AG08395 (cell line): ENCODE measurements at regions not wholly inside any gene's neighbourhood (a gene's known extent, or its start where the extent isn't known, plus 50 kb on each side); places are given as distances from the start of the nearest gene placed in this dataset.
"Not testable (repeated sequence)": the region's sequence is repeated elsewhere in the genome, so short reads cannot be mapped to it uniquely, and the experiment has no call there.

ENCODE experiments used
- DNase-seq: peaks from one replicate; pipeline ENCODE4 v3.0.0; 2012; ENCODE audit warnings: mixed read lengths, low spot score

GRCh38 chr9:135358552-135358940 lies 121.0 kb upstream of the PPP1R26 start:
- DNase-seq, result no peak

DNA sequence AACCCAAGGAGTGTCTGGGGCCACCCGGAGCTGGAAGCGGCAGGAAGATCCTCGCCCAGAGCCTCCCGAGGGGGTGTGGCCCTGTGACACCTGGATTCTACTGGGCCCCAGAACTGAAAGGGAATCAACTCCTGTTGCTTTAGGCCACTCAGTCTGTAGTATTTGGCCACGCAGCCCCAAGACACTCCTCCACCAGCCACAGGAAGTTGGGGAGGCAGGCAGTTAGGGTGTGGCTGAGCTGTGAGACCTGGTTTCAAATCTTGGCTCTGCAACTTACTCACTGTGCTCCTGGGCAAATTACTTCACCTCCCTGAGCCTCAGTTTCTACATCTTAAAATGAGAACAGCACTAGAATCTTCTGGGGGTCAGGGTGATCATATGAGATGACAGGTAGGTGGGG lies 119.8 kb upstream of the PPP1R26 start:
- DNase-seq, result no peak

GRCh38 chr9:135360617-135361016 lies 119.0 kb upstream of the PPP1R26 start:
- no peak for DNase-seq

- DNase-seq, result not testable (repeated sequence)
Observed at GRCh38 chr9:135361668-135362067, 117.9 kb upstream of the PPP1R26 start.

DNA sequence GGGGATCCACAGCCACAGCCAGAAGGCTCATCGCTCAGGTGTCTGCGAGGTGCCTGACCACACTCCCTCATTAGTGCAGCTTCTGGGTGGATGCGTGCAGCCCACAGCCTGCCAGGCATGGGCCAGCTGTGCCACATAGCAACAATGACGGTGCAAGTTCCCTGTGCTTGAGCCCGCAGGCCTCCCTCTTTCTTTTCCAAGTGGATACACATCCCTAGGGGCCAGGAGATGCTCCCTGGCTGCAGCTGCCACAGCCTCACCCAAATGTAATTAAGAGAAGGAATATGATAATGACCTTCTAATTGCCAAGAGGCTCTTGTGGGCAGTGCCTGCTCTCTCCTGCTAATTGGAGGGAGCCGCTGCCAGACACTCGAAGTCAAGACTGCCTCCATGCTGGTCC lies 116.0 kb upstream of the PPP1R26 start:
- DNase-seq, result no peak

DNA sequence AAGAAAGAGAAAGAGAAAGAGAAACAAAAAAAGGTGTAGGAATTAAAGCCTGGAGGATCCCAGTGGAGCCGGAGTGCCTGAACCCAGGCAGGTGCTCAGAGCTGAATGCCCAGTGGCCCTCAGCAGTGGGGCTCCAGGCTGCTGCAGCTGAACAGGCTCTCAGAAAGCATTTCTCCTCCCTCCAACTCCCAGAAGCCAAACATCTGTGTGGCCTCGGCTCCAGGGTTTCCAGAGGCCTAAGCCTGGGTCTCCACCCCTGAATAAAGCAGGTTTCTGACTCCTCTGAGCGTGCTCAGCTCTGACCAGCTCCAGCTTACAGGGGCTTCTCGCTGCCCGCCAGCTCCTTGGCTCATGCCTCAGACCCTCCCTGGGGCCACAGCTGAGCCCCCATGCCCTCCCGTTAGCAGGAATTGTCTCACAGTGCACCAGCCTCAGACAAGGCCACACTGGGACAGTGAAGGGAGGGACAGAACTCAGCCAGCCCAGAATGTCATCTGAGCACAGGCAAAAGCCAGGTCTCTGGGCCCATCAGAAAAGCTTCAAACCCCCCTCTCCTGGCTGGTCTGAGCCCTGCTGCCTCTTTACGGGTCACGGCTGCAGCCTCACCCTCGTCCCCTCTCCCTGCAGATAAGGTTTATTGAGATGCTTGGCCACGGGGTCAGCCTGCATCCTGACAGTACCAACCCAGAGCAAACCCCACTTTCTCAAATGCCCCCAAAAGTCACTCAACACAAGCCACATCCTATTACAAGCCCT lies 114.4 kb upstream of the PPP1R26 start:
- no peak for DNase-seq

DNA sequence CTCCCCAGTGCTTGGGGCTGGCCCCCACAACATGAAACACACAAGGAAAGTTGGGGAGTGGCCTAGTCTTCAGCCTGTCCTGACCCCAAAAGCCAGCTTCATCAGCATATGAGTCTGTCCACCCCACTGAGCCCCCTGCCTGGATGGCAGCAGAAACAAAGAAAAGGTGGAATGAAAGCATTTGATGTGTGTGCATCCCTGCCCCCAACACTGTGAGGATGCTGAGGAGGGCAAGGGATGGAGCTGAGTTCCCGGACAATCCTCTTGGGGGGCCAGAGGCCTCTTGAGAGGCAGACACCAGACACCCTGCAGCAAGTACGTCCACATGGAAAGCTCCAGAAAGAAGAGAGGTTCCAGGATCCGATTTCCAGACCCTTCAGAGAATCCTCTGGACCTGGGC lies 113.5 kb upstream of the PPP1R26 start:
- DNase-seq, result no peak

DNA sequence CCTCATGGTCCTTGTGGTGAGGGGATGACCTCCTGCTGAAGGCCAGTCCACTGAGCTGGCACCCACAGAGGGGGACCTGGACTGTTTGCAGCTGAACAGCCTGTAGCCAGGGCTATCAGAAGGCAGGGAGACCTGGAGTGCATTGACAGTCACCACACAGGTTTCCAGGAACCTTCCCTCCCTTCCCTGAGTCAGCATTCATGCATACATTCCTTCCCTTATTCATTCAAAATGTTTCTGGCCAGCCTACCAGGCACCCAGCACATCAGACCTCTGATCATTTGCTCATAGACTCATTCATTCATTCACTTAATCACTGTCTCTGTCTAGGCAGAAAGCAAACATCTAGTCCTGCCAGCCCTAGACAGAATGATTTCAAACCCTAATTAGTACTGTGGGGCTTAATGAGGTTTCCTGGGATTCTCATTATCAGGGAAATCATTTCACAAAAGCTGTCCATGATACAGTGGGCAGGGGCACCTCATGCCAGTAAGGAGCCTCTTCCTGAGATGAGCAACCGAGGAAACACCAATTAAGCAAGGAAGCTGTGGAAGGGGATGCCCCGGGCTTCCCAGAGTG lies 110.1 kb upstream of the PPP1R26 start:
- DNase-seq, result no peak

- no peak for DNase-seq
Observed at GRCh38 chr9:135370411-135371375, 108.9 kb upstream of the PPP1R26 start.

GRCh38 chr9:135371535-135371934 lies 108.0 kb upstream of the PPP1R26 start:
- DNase-seq, result no peak

DNA sequence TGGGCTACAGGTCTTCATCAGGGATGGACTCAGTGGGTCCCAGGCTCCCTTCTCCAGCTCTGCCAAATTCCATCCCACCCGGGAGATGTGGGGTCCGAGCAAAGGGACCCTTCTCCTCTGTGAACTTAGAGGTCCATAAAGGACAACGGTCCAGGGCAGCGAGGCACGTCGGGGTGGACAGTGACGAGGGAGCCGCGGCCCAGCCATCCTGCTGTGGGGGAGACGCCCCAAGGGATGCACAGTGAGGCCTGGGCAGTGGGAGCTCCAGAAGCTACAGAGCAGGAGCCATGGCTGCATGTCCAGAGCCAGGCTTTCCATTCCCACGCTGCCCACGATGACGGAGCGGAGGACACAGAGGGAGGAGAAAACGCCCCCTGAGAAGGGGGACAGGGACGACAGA lies 107.5 kb upstream of the PPP1R26 start:
- DNase-seq, result no peak

DNA sequence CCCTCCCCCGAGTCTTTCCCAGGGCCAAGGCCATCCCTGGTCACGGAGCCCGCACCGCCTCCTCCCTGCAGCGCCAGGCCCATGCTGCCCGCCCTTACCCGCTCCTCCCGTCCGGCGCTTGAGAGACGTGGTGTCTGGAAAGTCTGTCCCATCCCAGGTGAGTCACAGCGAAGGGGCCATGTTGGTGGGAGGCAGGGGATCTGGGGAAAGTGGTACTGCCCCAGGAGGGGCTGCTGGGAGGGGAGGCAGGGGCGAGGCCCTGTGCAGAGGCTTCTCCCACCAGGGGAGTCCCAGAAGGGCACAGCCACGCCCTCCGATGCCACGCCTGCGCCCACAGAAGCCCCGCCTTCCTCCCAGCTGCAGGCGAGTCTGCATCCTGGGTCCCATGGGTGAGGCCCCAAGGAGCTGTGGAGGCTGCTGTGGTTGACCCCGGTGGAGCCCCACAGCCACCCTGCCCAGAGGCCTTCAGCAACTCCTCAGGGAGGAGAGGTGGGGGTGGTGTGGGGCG lies 107.0 kb upstream of the PPP1R26 start:
- DNase-seq, result no peak

GRCh38 chr9:135373151-135373685 lies 106.4 kb upstream of the PPP1R26 start:
- DNase-seq, result no peak

DNA sequence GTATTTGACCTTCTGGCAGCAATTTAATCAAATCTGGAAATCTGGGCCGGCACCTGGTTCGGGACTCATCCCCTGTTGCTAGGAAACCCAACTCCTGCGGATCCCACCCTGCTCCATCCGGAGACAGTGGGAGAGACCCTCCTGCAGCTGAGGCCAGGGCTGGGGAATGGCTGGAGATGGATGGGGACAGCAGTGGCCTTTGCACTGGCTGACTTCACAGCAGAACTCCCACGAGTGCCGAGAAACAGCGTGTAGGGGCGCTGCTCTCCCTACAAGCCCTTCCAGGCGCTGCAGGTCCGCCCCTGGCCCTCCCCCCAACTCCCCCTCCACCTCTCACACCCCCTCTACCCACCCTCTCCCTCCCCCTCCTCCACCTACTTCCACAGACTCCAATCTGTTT lies 105.8 kb upstream of the PPP1R26 start:
- no peak for DNase-seq

- DNase-seq, result no peak
Observed at GRCh38 chr9:135374591-135374990, 105.0 kb upstream of the PPP1R26 start.

GRCh38 chr9:135375001-135375400 lies 104.6 kb upstream of the PPP1R26 start:
- no peak for DNase-seq

- DNase-seq, result no peak
Observed at GRCh38 chr9:135376511-135377265, 102.9 kb upstream of the PPP1R26 start.

- DNase-seq, result no peak
Observed at GRCh38 chr9:135377431-135377830, 102.2 kb upstream of the PPP1R26 start.

DNA sequence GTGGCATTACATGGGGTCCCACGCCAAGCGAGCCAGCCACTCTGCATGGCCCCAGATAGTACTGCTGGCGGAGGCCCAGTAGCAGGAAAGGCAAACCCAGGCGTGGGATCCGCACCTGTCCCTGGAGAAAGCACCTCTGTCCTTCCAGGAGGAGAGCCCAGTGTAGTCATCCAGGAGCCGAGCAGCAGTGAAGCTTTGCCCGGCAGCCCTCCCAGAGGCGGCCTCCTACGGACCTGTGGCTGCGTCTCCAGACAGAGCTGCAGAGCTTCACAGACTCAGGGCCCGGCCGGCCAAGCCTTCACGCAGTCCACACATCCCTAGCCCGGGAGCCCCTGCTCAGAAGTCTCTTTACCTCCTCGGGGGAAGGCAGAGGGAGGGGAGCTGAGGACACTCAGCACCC lies 100.8 kb upstream of the PPP1R26 start:
- DNase-seq, result no peak

DNA sequence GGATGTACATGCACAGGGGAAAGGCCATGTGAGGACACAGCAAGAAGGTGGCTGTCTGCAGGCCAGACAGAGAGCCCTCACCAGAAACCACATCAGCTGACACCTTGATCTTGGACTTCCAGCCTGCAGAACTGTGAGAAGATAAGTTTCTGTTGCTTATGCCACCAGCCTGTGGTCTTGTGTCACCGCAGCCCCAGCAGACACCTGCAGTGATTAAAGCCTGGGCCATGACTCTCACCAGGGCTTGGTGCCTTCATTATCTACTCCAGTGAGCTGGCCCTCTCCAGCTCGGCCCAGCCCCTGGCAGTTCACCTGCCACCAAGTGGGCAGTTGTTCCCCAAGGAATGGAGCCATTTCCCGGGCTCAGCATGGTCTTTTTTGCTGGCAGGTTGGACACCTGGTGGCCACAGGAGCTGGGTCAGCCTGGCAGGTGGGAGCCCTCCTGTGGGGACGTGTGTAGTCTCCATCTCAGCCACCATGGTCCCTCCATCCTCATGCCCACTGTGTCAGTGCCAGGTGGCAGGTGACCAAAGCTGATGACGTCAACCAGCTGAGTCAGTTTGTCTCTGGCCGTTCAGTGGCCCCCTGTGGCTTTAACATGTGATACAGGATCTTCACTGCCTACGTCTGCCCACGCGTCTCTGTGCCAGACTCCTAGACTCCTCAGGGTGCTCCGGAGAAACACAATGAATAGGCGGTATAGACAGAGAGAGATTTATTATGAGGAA lies 99.9 kb upstream of the PPP1R26 start:
- no peak for DNase-seq
